ENCODE measurements at regions not wholly inside any gene's neighbourhood (a gene's known extent, or its start where the extent isn't known, plus 50 kb on each side); places are given as distances from the start of the nearest gene placed in this dataset.

GRCh38 chr14:106820119-106820518, 1293.7 kb downstream of the TMEM121 start:
- Histone ChIP-seq H3K79me2 (ENCODE audit: control insufficient read depth, insufficient read depth, low read length) (no peaks in the 10 kb centered on the region), H3K4me3 (replicated peaks in 1 of 3; ENCODE audit: insufficient read depth in 1 of 3, low read depth in 1 of 3, low read length in 3 of 3) (no peak overlapping the region), H3K9me1 (replicated peaks; ENCODE audit: control insufficient read depth, extremely low read depth, insufficient read depth, low read length) (no peaks in the 10 kb centered on the region), H3K4me2 (ENCODE audit: insufficient read depth, low read length) (no peak overlapping the region), H3K4me1 (ENCODE audit: control insufficient read depth, extremely low read depth, insufficient read depth, low read length) (no peaks in the 10 kb centered on the region), H3K27ac (ENCODE audit: insufficient read depth, low read depth, low read length) (no peak overlapping the region), H3K9ac (replicated peaks; ENCODE audit: extremely low read depth, insufficient read depth, low read length) (no peak overlapping the region), H3K9me3 (replicated peaks; ENCODE audit: control insufficient read depth, insufficient read depth, low read length) (peaks cover 4% of the 10 kb centered on the region), H4K20me1 (replicated peaks; ENCODE audit: control insufficient read depth, extremely low read depth, insufficient read depth, low read length) (no peaks in the 10 kb centered on the region), H3K27me3 (ENCODE audit: control insufficient read depth in 2 of 2, insufficient read depth in 2 of 2, low read length in 2 of 2) (no peaks in the 10 kb centered on the region), H2AFZ (ENCODE audit: low read depth, low read length) (no peak overlapping the region), H3K36me3 (ENCODE audit: control insufficient read depth in 2 of 2, extremely low read depth in 1 of 2, insufficient read depth in 2 of 2, low read length in 2 of 2) (no peaks in the 10 kb centered on the region)
- no TSS peak for BruUV-seq (replicated peaks)
- no peak for TF ChIP-seq GATA2 (IDR thresholded peaks at IDR 0.05; ENCODE audit: insufficient read depth, insufficient read length, low read depth, low read length)
- TF ChIP-seq FOS (IDR thresholded peaks at IDR 0.05; ENCODE audit: borderline replicate concordance, insufficient read depth, low read length): no peak
- TF ChIP-seq CTCF (IDR thresholded peaks at IDR 0.05; ENCODE audit: extremely low read depth in 1 of 2, insufficient read depth in 1 of 2, low read depth in 1 of 2, low read length in 2 of 2): no peak
- no peak for TF ChIP-seq POLR2AphosphoS5 (IDR thresholded peaks at IDR 0.05; ENCODE audit: insufficient read depth, low read depth, low read length)
- TF ChIP-seq MYC (IDR thresholded peaks at IDR 0.05; ENCODE audit: low read depth, low read length): no peak
- TF ChIP-seq EZH2 (IDR thresholded peaks at IDR 0.05; ENCODE audit: borderline replicate concordance, low read depth, low read length, severe bottlenecking): no peak
- TF ChIP-seq MAX (IDR thresholded peaks at IDR 0.05; ENCODE audit: insufficient read depth, insufficient read length): no peak
- no peak for TF ChIP-seq JUN (IDR thresholded peaks at IDR 0.05; ENCODE audit: borderline replicate concordance, insufficient read depth, insufficient read length, low read depth)
- no peak for TF ChIP-seq POLR2A (IDR thresholded peaks at IDR 0.05; ENCODE audit: low read depth, low read length)
- intact Hi-C loops (cut with micrococcal nuclease) (no loop called here), dilution Hi-C loops (cut with MboI; ENCODE audit: extremely low pct_ligation_motif_present, low sequenced_read_pairs) (no loop called here)
- POLR2A ChIA-PET: no interaction called here
- DNase-seq (ENCODE audit: low read depth, low spot score) (no peak), FAIRE-seq (no peak)
- CTCF ChIA-PET: no interaction called here

Measured in endothelial cell of umbilical vein (primary cell).